Upper lobe of right lung (tissue), 1 donor: ENCODE measurements at regions not wholly inside any gene's neighbourhood (a gene's known extent, or its start where the extent isn't known, plus 50 kb on each side); places are given as distances from the start of the nearest gene placed in this dataset.

Experiments
- ATAC-seq: fragments of 200-7000 bp; cut with Tn5 transposase; one replicate; pipeline ENCODE4 v1.9.1; 2020; ENCODE audit warnings: mild to moderate bottlenecking, moderate library complexity
- DNase-seq: peaks from one replicate; pipeline ENCODE4 v3.0.0-alpha.2; 2020
- H3K27ac ChIP-seq: fragments of 200-600 bp; one replicate; pipeline ENCODE4 v1.8.0; 2022
- H3K27me3 ChIP-seq: fragments of 200-600 bp; one replicate; pipeline ENCODE4 v1.8.0; 2022; ENCODE audit warnings: mild to moderate bottlenecking
- H3K36me3 ChIP-seq: fragments of 200-600 bp; one replicate; pipeline ENCODE4 v1.8.0; 2022
- H3K4me1 ChIP-seq: fragments of 200-600 bp; one replicate; pipeline ENCODE4 v1.8.0; 2022
- H3K4me3 ChIP-seq: fragments of 200-600 bp; one replicate; pipeline ENCODE4 v1.8.0; 2022; ENCODE audit warnings: mild to moderate bottlenecking
- H3K9me3 ChIP-seq: fragments of 200-600 bp; one replicate; pipeline ENCODE4 v1.8.0; 2022
- intact Hi-C: fragments of 100-400 bp; cut with DNase I; formaldehyde crosslinking; loops from one replicate; pipeline ENCODE4 v1.11.0; 2022
- TF ChIP-seq, protein P1 (sequence below): fragments of 200-600 bp; IDR thresholded peaks from one replicate; pipeline ENCODE4 v1.8.0; 2022; ENCODE audit warnings: antibody characterized with exemption
- donor health status: DM: no; HTN: yes; CAD: no; lungs with severe emphysema.

DNA sequence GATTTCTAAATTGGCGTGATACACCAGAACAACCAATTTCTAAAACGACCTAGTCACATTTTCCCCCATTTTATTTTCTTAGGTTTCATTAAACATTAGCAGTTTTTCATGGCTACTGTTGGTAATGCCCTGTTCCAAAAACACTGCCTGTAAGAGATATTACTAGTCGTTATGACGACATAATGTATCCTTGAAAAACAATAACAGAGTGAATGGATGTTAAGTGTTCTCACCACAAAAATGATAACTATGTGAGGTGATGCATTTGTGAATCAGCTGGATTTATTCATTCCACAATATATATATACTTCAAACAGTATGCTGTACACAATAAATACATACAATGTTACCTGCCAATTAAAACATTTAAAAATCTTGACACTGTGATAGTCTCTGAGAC is 1147.6 kb upstream of the PCDH10 start:
- no peaks in the 10 kb centered on the region for H3K4me1 ChIP-seq
- TF ChIP-seq, protein P1, sequence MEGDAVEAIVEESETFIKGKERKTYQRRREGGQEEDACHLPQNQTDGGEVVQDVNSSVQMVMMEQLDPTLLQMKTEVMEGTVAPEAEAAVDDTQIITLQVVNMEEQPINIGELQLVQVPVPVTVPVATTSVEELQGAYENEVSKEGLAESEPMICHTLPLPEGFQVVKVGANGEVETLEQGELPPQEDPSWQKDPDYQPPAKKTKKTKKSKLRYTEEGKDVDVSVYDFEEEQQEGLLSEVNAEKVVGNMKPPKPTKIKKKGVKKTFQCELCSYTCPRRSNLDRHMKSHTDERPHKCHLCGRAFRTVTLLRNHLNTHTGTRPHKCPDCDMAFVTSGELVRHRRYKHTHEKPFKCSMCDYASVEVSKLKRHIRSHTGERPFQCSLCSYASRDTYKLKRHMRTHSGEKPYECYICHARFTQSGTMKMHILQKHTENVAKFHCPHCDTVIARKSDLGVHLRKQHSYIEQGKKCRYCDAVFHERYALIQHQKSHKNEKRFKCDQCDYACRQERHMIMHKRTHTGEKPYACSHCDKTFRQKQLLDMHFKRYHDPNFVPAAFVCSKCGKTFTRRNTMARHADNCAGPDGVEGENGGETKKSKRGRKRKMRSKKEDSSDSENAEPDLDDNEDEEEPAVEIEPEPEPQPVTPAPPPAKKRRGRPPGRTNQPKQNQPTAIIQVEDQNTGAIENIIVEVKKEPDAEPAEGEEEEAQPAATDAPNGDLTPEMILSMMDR, result no peak

DNA sequence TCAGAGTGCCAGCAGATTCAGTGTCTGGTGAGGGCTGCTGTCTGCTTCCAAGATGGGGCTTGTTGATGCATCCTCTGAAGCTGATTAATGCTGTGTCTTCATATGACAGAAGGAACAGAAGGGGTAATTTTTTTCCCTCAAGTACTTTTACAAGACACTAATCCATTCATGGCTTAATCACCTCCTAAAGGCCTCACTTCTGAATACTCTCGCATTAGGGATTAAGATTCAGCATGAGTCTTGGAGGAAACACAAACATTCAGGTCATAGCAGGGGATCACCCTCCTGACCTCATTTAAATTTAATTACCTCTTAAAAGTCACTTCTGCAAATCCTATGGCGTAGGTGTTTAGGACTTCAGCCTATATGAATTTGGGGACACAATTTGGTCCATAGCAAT is 1145.5 kb upstream of the PCDH10 start:
- H3K27me3 ChIP-seq, result no peaks in the 10 kb centered on the region
- no peaks in the 10 kb centered on the region for H3K36me3 ChIP-seq
- intact Hi-C loops, result no loop called here
- ATAC-seq (no peak), DNase-seq (no peak)
- TF ChIP-seq, protein P1, result no peak
- H3K27ac ChIP-seq, result no peak overlapping the region
- no peaks in the 10 kb centered on the region for H3K9me3 ChIP-seq
- H3K4me1 ChIP-seq, result no peaks in the 10 kb centered on the region
- H3K4me3 ChIP-seq, result no peak overlapping the region

More for the DNA sequence above, 1147.6 kb upstream of the PCDH10 start:
- DNase-seq, result no peak
- intact Hi-C loops, result no loop called here
- ATAC-seq, result no peak
- Histone ChIP-seq H3K4me3 (no peak overlapping the region), H3K36me3 (no peaks in the 10 kb centered on the region), H3K27ac (no peak overlapping the region), H3K9me3 (no peaks in the 10 kb centered on the region), H3K27me3 (no peaks in the 10 kb centered on the region)

DNA sequence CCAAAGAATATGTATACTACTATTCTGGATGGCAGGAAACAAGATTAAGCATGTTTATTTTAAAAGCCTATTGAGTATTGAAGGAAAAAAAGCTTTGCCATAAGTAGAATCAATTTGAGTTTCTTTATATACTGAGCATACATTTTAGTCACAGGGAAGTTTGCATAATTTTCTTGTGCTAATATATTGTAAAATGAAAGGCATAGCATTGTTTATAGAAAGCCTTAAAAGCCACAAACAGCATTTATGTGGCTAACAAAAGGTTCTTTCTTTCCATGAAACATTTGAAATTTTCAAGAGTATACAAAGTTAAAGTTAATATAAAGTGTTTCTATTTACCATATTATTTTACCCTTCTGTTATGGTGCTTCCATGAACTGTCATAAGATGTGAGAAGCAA is 1133.8 kb upstream of the PCDH10 start:
- TF ChIP-seq, protein P1, result no peak
- Histone ChIP-seq H3K27me3 (no peaks in the 10 kb centered on the region), H3K36me3 (no peaks in the 10 kb centered on the region), H3K9me3 (no peaks in the 10 kb centered on the region), H3K27ac (no peak overlapping the region), H3K4me3 (no peak overlapping the region), H3K4me1 (no peaks in the 10 kb centered on the region)
- DNase-seq, result no peak
- intact Hi-C loops, result no loop called here
- ATAC-seq, result no peak

DNA sequence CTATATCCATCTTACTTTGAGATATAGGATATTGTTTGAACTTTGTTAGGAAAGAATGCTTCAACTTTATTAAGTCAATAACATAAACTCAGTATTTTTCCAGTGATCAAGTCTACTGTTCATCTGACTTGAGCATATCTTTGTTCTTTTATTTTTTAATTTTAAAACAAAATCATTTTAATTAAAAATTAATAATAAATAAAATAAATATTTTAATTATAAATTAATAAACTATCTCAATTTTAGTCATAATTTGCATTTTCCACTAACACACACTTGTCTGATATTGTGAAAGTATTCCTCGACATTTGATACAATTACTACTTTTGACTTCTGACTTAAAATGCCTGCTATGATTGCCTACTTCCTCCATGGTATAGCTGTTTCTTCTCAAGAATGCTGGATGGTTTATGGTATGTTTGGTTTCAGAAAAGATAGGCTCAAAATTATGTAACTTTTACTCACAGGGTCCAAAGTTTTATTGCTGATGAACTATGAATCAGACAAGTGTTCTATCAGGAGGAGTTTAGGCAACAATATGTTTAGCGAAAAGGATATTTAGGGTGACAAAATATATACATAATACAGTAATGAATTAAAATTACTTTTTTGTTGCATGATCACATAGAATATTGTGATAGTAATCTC is 1132.3 kb upstream of the PCDH10 start:
- Histone ChIP-seq H3K4me3 (no peak overlapping the region), H3K36me3 (no peaks in the 10 kb centered on the region), H3K27me3 (no peaks in the 10 kb centered on the region), H3K4me1 (no peaks in the 10 kb centered on the region), H3K9me3 (no peaks in the 10 kb centered on the region), H3K27ac (no peak overlapping the region)
- intact Hi-C loops, result no loop called here
- TF ChIP-seq, protein P1, result no peak
- ATAC-seq (no peak), DNase-seq (no peak)

DNA sequence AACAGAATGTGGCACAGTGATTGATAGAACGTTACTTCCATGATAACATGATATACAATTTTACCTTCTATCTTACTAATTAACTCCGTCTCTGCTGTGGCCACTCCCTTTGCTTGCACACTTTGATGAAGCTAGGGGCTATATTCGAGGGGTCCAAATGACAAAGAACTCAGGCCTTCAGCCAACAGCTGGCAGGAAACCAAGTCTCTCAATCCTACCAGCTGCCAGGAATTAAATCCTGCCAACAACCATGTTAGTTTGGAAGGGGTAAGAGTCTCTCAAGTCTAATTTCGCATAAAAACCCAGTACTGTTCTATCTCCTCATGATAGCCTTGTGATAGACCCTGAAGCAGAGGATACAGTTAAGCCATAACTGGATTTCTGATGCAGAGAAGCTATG is 1122.9 kb upstream of the PCDH10 start:
- H3K36me3 ChIP-seq, result no peaks in the 10 kb centered on the region
- H3K27ac ChIP-seq, result no peak overlapping the region
- no peaks in the 10 kb centered on the region for H3K27me3 ChIP-seq
- TF ChIP-seq, protein P1, result no peak
- no peaks in the 10 kb centered on the region for H3K4me1 ChIP-seq
- DNase-seq, result no peak
- no peak overlapping the region for H3K4me3 ChIP-seq
- no peaks in the 10 kb centered on the region for H3K9me3 ChIP-seq
- intact Hi-C loops, result no loop called here
- ATAC-seq, result no peak

DNA sequence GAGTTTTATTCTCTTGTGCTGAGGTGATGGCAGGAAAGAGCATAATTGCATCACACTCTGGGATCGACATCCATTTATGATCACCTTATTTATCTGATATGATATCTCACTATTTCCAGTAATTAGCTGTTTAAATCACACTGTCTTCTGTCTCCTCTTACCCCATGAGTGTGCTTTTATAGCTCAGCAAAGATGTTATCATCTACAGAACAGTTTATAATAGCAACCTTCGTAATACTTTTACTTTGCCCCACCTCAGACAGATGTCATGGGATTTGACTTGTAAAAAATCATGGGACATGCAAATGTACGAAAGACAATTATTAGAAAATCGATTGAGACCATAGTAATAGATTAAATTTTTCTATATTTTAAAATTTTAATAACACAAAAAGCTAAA is 1122.3 kb upstream of the PCDH10 start:
- no peak for DNase-seq
- Histone ChIP-seq H3K27me3 (no peaks in the 10 kb centered on the region), H3K4me3 (no peak overlapping the region), H3K9me3 (no peaks in the 10 kb centered on the region), H3K4me1 (no peaks in the 10 kb centered on the region), H3K36me3 (no peaks in the 10 kb centered on the region), H3K27ac (no peak overlapping the region)
- TF ChIP-seq, protein P1, result no peak
- intact Hi-C loops, result no loop called here
- no peak for ATAC-seq
